GM23338 (cell line): ENCODE measurements at regions not wholly inside any gene's neighbourhood (a gene's known extent, or its start where the extent isn't known, plus 50 kb on each side); places are given as distances from the start of the nearest gene placed in this dataset.

ENCODE experiments used
- ATAC-seq: fragments of 200-7000 bp; cut with Tn5 transposase; 3 replicates; pipeline ENCODE4 v1.9.1; 2020
- DNase-seq: peaks from one replicate; pipeline ENCODE4 v3.0.0-alpha.2; 2015; ENCODE audit warnings: low spot score
- H2AFZ ChIP-seq: fragments of 200-600 bp; sonication (generic); 2 replicates; pipeline ENCODE4 v1.8.0; 2016; ENCODE audit warnings: antibody characterized with exemption, mild to moderate bottlenecking, moderate library complexity
- H3F3A ChIP-seq: fragments of 200-600 bp; sonication (generic); replicated peaks from 2 replicates; pipeline ENCODE4 v1.8.0; 2017; ENCODE audit warnings: antibody characterized with exemption, mixed run types, low read depth
- H3K27ac ChIP-seq: fragments of 200-600 bp; sonication (generic); 2 replicates; pipeline ENCODE4 v1.6.1; 2016; ENCODE audit warnings: low read depth
- H3K27me3 ChIP-seq: fragments of 200-600 bp; sonication (generic); 2 replicates; pipeline ENCODE4 v1.8.0; 2016; ENCODE audit warnings: mild to moderate bottlenecking, mixed run types, moderate library complexity; ENCODE audit not compliant: insufficient read depth
- H3K36me3 ChIP-seq: fragments of 200-600 bp; sonication (generic); 2 replicates; pipeline ENCODE4 v1.8.0; 2016; ENCODE audit warnings: mild to moderate bottlenecking; ENCODE audit not compliant: insufficient read depth
- H3K4me1 ChIP-seq: fragments of 200-600 bp; sonication (generic); 2 replicates; pipeline ENCODE4 v1.8.0; 2016; ENCODE audit warnings: mild to moderate bottlenecking, moderate library complexity; ENCODE audit not compliant: insufficient read depth
- H3K4me2 ChIP-seq: fragments of 200-600 bp; sonication (generic); 2 replicates; pipeline ENCODE4 v1.7.1; 2017; ENCODE audit warnings: mixed run types
- H3K4me3 ChIP-seq: fragments of 200-600 bp; sonication (generic); 2 replicates; pipeline ENCODE4 v1.6.1; 2016; ENCODE audit warnings: mixed run types
- H3K79me2 ChIP-seq: fragments of 200-600 bp; sonication (generic); replicated peaks from 2 replicates; pipeline ENCODE4 v1.8.0; 2017; ENCODE audit warnings: mild to moderate bottlenecking; ENCODE audit not compliant: insufficient read depth
- H3K9me2 ChIP-seq: fragments of 200-600 bp; sonication (generic); 2 replicates; pipeline ENCODE4 v1.8.0; 2017; ENCODE audit not compliant: insufficient read depth
- H4K20me1 ChIP-seq: fragments of 200-600 bp; sonication (generic); replicated peaks from 2 replicates; pipeline ENCODE4 v1.8.0; 2017; ENCODE audit warnings: mild to moderate bottlenecking; ENCODE audit not compliant: insufficient read depth
- H3K27ac Mint-ChIP-seq: 2 replicates; pipeline ENCODE4 v1.8.0; 2020; ENCODE audit warnings: inconsistent platforms, mild to moderate bottlenecking, moderate library complexity, mixed read lengths
- H3K27me3 Mint-ChIP-seq: 3 replicates; pipeline ENCODE4 v1.8.0; 2022; ENCODE audit warnings: low read depth, mild to moderate bottlenecking, moderate library complexity, mixed read lengths, inconsistent platforms; ENCODE audit not compliant: insufficient read depth, poor library complexity
- H3K36me3 Mint-ChIP-seq: 3 replicates; pipeline ENCODE4 v1.8.0; 2021; ENCODE audit warnings: low read depth, mild to moderate bottlenecking, inconsistent platforms, moderate library complexity, mixed read lengths
- H3K4me1 Mint-ChIP-seq: 3 replicates; pipeline ENCODE4 v1.8.0; 2020; ENCODE audit warnings: mild to moderate bottlenecking, inconsistent platforms, mixed read lengths
- H3K4me3 Mint-ChIP-seq: 3 replicates; pipeline ENCODE4 v1.8.0; 2021; ENCODE audit warnings: moderate library complexity, mild to moderate bottlenecking, inconsistent platforms, mixed read lengths
- H3K9me3 Mint-ChIP-seq: 3 replicates; pipeline ENCODE4 v1.8.0; 2020; ENCODE audit warnings: moderate library complexity, mild to moderate bottlenecking, inconsistent platforms, mixed read lengths
- CREB1 ChIP-seq: fragments of 250-450 bp; sonication (Bioruptor Pico); IDR thresholded peaks from 2 replicates; pipeline ENCODE4 v1.5.0; 2020; ENCODE audit warnings: low read depth, mild to moderate bottlenecking, moderate library complexity
- EZH2 ChIP-seq: fragments of 200-600 bp; sonication (generic); IDR thresholded peaks from one replicate; pipeline ENCODE4 v1.8.0; 2017; ENCODE audit warnings: antibody characterized with exemption, mild to moderate bottlenecking, low read depth; ENCODE audit not compliant: unreplicated experiment
- EZH2phosphoT487 ChIP-seq: fragments of 200-600 bp; sonication (generic); IDR thresholded peaks from one replicate; pipeline ENCODE4 v1.8.1; 2018; ENCODE audit warnings: antibody characterized with exemption; ENCODE audit not compliant: unreplicated experiment
- JUNB ChIP-seq: IDR thresholded peaks from one replicate; pipeline ENCODE4 v1.6.1; 2016; ENCODE audit warnings: antibody characterized with exemption; ENCODE audit not compliant: unreplicated experiment
- NANOG ChIP-seq: IDR thresholded peaks from 2 replicates; pipeline ENCODE4 v1.6.1; 2016; ENCODE audit warnings: antibody characterized with exemption, borderline replicate concordance
- POLR2AphosphoS5 ChIP-seq: IDR thresholded peaks from 2 replicates; pipeline ENCODE4 v1.6.1; 2016; ENCODE audit warnings: antibody characterized with exemption, low read depth
- STAT1 ChIP-seq: IDR thresholded peaks from one replicate; pipeline ENCODE4 v1.6.1; 2016; ENCODE audit warnings: antibody characterized with exemption; ENCODE audit not compliant: unreplicated experiment
- ZNF114 ChIP-seq: fragments of 250-450 bp; sonication (Bioruptor Pico); IDR thresholded peaks from 2 replicates; pipeline ENCODE4 v1.5.0; 2020; ENCODE audit warnings: mild to moderate bottlenecking, moderate library complexity
- ZNF331 ChIP-seq: fragments of 250-450 bp; sonication (Bioruptor Pico); IDR thresholded peaks from 2 replicates; pipeline ENCODE4 v1.5.0; 2020; ENCODE audit warnings: low read depth, mild to moderate bottlenecking, moderate library complexity
- TF ChIP-seq, protein P1 (sequence below), 2 experiments: fragments of 200-600 bp in 1 of 2; sonication (generic) in 1 of 2; conservative IDR thresholded peaks; 2 replicates each; pipeline versions ENCODE4 v1.5.1 to v1.6.1; 2016 to 2017; ENCODE audit warnings: antibody characterized with exemption in 2 of 2, low read depth in 2 of 2, mild to moderate bottlenecking in 2 of 2, moderate library complexity in 1 of 2
- TF ChIP-seq, protein P2 (sequence below): IDR thresholded peaks from 2 replicates; pipeline ENCODE4 v1.6.1; 2016; ENCODE audit warnings: antibody characterized with exemption
- TF ChIP-seq, protein P3 (sequence below): IDR thresholded peaks from one replicate; pipeline ENCODE4 v1.6.1; 2018; ENCODE audit warnings: antibody characterized with exemption; ENCODE audit not compliant: unreplicated experiment

DNA sequence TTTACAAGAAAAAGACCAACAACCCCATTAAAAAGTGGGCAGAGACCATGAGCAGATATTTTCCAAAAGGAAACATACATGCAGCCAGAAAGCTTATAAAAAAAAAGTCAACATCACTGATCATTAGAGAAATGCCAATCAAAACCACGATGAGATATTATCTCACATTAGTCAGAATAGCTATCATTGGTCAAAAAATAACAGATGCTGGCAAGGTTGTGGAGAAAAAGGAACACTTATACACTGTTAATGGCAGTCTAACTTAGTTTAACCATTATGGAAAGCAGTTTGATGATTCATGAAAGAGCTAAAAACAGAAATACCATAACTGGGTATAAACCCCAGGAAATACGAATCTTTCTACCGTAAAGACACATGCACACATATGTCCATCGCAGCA, 76.3 kb downstream of the SUCNR1 start (continued):
- TF ChIP-seq EZH2 (no peak), JUNB (no peak), CREB1 (CRISPR knock-in tag) (no peak)

DNA sequence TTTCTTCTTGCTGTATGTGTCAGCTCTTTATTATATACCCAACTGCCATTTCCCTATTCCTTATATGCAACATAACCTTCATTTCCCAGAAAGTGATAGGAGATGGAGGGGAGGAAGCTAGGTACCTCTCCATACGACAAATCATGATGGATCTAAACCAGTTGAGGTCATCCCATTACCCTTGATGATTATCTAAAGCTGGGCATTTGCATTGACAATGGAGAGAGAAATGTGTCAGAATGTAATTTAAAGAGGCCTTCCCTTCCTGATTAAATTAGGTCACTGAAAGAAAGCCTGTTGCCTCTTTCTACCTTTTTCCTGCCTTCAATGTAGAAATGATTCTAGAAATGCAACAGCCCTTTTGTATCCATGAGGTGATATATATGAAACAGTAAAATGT, 81.9 kb downstream of the SUCNR1 start:
- no peaks in the 10 kb centered on the region for H4K20me1 ChIP-seq
- H3F3A ChIP-seq, result no peaks in the 10 kb centered on the region
- TF ChIP-seq, protein P1, sequence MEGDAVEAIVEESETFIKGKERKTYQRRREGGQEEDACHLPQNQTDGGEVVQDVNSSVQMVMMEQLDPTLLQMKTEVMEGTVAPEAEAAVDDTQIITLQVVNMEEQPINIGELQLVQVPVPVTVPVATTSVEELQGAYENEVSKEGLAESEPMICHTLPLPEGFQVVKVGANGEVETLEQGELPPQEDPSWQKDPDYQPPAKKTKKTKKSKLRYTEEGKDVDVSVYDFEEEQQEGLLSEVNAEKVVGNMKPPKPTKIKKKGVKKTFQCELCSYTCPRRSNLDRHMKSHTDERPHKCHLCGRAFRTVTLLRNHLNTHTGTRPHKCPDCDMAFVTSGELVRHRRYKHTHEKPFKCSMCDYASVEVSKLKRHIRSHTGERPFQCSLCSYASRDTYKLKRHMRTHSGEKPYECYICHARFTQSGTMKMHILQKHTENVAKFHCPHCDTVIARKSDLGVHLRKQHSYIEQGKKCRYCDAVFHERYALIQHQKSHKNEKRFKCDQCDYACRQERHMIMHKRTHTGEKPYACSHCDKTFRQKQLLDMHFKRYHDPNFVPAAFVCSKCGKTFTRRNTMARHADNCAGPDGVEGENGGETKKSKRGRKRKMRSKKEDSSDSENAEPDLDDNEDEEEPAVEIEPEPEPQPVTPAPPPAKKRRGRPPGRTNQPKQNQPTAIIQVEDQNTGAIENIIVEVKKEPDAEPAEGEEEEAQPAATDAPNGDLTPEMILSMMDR (conservative IDR thresholded peaks at IDR 0.05; ENCODE audit: low read depth in 2 of 2), result no peak
- TF ChIP-seq POLR2AphosphoS5 (no peak), ZNF331 (no peak), STAT1 (no peak), NANOG (no peak), CREB1 (CRISPR knock-in tag) (no peak), ZNF114 (CRISPR knock-in tag) (no peak), EZH2phosphoT487 (no peak), JUNB (no peak)
- TF ChIP-seq, protein P2, sequence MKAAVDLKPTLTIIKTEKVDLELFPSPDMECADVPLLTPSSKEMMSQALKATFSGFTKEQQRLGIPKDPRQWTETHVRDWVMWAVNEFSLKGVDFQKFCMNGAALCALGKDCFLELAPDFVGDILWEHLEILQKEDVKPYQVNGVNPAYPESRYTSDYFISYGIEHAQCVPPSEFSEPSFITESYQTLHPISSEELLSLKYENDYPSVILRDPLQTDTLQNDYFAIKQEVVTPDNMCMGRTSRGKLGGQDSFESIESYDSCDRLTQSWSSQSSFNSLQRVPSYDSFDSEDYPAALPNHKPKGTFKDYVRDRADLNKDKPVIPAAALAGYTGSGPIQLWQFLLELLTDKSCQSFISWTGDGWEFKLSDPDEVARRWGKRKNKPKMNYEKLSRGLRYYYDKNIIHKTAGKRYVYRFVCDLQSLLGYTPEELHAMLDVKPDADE, result no peak
- TF ChIP-seq, protein P3, sequence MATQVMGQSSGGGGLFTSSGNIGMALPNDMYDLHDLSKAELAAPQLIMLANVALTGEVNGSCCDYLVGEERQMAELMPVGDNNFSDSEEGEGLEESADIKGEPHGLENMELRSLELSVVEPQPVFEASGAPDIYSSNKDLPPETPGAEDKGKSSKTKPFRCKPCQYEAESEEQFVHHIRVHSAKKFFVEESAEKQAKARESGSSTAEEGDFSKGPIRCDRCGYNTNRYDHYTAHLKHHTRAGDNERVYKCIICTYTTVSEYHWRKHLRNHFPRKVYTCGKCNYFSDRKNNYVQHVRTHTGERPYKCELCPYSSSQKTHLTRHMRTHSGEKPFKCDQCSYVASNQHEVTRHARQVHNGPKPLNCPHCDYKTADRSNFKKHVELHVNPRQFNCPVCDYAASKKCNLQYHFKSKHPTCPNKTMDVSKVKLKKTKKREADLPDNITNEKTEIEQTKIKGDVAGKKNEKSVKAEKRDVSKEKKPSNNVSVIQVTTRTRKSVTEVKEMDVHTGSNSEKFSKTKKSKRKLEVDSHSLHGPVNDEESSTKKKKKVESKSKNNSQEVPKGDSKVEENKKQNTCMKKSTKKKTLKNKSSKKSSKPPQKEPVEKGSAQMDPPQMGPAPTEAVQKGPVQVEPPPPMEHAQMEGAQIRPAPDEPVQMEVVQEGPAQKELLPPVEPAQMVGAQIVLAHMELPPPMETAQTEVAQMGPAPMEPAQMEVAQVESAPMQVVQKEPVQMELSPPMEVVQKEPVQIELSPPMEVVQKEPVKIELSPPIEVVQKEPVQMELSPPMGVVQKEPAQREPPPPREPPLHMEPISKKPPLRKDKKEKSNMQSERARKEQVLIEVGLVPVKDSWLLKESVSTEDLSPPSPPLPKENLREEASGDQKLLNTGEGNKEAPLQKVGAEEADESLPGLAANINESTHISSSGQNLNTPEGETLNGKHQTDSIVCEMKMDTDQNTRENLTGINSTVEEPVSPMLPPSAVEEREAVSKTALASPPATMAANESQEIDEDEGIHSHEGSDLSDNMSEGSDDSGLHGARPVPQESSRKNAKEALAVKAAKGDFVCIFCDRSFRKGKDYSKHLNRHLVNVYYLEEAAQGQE, result no peak
- H3K79me2 ChIP-seq, result no peaks in the 10 kb centered on the region
- H3K36me3 Mint-ChIP-seq, result no peaks in the 10 kb centered on the region
- no peak overlapping the region for H2AFZ ChIP-seq
- no peak overlapping the region for H3K27ac ChIP-seq
- no peak overlapping the region for H3K4me3 ChIP-seq
- H3K4me1 Mint-ChIP-seq, result no peaks in the 10 kb centered on the region
- no peaks in the 10 kb centered on the region for H3K4me1 ChIP-seq
- no peak overlapping the region for H3K4me3 Mint-ChIP-seq
- H3K27me3 ChIP-seq, result no peaks in the 10 kb centered on the region
- ATAC-seq (no peak), DNase-seq (no peak)
- H3K36me3 ChIP-seq, result no peaks in the 10 kb centered on the region
- H3K9me3 Mint-ChIP-seq, result no peaks in the 10 kb centered on the region
- H3K4me2 ChIP-seq, result no peak overlapping the region
- no peak overlapping the region for H3K27ac Mint-ChIP-seq
- H3K27me3 Mint-ChIP-seq, result no peaks in the 10 kb centered on the region
- H3K9me2 ChIP-seq, result peaks cover 3% of the 10 kb centered on the region; the same call in 1 of the 2 replicates
